ENCODE measurements at regions not wholly inside any gene's neighbourhood (a gene's known extent, or its start where the extent isn't known, plus 50 kb on each side); places are given as distances from the start of the nearest gene placed in this dataset.
"Not testable (repeated sequence)": the region's sequence is repeated elsewhere in the genome, so short reads cannot be mapped to it uniquely, and the experiment has no call there.

DNA sequence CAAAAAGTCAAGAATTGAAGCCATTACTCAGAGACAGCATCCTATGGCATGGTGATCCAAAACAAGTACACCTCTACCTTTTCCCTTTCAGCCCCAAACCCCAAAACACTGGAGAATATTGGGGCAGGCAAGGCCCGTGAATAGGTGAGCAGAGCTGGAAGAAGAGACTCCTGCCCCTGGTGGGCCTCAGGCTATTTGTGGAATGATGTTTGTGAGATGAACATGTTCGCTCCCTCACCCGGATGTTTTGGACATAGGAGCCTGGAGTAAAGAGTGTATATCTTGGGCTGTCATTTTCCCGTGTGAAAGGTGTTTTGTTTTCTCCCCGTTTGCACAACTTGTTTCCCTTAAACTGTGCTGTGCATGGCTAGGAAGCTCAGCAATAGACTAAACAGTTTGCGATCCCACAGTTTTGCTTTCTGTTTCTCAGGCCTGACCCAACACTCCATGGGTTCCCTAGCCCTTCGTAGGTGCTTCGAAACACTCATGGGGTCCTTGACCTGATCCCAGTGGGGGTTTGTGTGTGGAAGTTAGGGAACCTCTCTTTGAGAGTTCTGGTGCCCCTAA is 136.5 kb upstream of the TNP1 start:
- DNase-seq (ENCODE audit: extremely low read depth, low read depth, low spot score) = no peak

DNA sequence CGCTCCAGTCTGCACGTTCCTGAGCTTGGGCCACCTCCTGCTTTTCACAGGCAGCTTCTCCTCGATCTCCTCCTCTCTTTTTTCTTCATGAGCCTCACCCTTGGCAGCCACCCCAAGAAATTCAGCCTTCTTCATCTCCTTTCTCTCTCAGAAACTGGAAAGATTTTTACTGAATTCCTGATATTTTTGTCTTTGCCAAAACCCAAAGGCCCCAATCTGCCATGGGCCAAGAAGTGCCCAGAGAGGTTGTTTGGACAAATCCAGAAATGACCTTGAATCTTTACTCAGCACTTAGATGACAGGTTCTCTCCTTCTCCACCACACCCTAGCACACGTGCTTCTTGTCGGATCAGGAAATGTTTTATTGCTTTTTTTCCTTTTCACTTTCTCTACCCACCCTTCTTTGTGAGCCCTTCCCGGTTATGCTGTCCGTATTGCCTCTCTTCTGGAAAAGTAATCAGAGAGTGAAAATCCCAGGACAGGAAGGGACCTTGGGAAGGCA is 134.5 kb upstream of the TNP1 start:
- DNase-seq (ENCODE audit: extremely low read depth, low read depth, low spot score) = no peak

DNA sequence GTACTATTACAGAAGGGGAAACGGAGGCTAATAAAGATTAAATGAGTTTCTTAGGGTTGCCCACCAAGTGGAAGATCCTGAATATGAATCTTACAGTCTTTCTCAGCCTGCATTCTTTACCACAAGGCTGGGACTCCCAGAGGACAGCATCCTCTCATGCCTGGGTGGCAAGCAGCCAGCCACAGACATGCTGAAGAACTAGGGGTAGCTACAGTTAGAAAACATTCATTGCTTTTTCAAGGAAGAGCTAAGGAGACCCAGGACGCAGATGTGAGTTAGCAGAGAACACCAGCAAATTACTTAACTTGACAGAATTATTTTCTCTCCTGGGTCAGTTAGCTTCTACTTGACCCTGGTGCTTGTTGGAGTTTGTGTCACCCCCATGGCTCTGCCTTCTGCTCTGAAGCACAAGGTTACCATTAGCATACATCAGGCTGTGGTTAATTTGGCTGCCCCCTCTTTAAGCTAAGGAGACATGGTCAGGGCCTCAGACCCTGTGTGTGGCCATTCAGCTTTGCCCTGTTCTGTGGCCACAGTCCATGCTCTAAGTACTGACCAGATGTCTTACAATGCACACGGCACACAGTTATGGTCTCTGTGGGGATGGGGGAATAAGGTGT is 132.3 kb upstream of the TNP1 start:
- DNase-seq (ENCODE audit: extremely low read depth, low read depth, low spot score) = no peak

DNA sequence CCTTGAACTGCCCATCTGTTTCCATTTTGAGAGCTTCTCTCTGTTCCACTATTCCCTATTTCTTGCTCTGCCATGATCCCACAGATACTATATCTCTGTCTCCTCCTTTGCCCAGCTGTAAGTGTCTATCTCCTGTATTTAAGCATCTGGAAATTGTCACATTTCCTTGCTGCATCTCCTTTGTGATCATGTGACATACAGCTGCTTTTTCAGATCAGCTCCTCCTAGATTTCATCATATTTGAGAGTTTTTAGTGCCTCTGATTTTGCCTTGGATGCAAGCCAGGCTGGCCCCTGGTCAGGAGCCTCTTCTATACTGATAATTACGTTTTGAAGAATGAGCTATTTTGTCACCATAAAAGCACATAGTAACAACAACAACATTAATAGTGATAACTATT is 131.7 kb upstream of the TNP1 start:
- no peak for DNase-seq (ENCODE audit: extremely low read depth, low read depth, low spot score)

DNA sequence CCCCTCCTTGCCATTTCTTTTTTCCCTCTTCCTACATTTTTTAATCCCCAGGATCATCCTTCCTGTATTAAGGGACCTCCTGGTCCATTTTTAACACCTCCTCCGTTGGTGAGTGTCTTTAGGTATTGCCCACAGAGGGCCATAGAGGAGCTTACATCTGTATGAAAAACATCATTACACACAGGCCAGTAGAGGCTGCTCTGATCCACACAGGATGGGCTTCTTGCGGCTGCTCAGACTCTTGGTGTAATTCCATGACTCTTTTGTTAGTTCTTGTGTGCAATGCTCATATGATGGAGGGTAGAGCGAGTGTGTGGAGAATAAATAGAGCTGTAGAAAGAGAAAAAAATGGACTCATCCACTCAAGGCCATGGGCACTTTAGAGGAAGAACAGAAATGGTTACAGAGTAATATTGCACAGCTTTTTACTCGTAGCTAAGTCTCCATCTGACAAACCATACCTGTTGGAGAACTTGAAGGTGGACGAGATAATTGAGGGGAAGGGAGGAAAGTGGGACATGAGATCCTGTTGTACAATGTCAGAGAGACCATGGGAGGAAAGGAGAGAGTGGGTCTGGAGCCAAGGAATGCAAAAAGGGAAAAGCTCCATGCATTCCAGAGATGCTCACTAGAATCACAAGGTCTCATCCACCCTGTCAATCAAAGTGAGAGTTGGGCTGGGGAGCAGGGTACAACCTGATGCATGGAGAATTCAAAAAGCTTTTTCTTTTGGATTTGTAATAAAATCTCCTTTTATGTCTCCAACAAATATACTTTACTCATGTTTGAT is 129.7 kb upstream of the TNP1 start:
- no peak for DNase-seq (ENCODE audit: extremely low read depth, low read depth, low spot score)

DNA sequence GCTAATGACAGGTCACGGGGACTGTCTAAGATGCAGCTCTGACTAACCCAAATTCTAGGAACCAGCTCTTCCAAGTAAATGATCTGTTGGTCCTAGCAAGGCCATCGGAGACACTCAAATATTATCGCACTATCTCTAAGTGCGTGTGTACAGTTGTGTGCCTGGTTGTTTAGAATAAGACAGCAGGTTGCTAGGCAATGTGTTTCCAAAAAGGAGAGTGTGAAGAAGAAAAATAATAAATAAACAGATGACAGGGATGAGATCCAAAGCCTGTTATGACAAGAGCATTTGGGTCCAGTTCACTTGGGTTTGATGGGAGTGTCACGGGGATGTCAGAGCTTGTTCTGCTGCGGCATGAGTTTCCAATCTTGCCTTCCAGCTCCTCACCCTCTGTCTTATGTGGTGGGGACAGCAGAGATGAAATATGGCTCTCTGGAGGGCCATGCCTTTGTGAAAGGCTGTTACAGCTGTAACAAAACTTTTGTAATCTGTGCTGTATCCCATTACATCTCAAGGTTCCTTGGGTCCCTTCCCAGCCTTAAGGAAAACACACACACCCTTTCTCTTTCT is 127.5 kb upstream of the TNP1 start:
- no peak for DNase-seq (ENCODE audit: extremely low read depth, low read depth, low spot score)

DNA sequence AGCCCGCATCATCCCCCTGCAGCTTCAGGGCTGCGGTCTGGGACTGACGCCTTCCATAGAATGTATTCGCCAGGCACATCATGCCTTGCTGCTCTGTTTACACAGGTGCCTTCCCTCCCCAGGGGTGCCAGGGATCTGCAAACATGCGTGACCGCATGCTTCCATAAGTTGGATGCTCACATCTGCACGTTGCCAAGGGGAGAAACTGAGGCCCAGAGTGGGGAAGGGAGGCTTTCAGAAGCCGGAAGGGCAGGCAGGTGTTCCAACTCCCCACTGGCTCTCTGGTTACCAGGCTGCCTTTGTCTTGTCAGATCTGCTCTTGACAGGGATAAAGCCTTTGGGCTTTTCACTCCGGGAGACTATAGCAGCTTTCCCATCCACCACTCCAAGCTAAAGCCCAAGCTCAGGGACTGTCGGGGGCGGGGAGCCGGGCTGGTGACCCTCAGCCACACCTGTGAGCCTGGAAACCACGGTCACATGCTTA is 125.8 kb upstream of the TNP1 start:
- DNase-seq (ENCODE audit: extremely low read depth, low read depth, low spot score) = no peak

DNA sequence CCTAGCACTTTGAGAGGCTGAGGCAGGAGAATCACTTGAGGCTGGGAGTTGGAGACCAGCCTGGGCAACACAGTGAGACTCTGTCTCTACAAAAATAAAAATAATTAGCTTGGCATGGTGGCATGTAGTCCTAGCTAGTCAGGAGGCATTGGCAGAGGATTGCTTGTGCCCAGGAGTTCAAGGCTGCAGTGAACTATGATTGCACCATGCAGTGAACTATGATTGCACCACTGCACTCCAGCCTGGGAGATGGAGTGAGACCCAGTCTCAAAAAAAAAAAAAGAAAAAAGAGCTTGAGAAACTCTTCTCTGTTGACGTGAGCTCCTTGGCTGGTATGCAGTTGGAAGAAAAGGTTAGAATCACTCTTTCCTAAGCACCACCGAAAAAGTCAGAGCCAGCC is 125.1 kb upstream of the TNP1 start:
- no peak for DNase-seq (ENCODE audit: extremely low read depth, low read depth, low spot score)

DNA sequence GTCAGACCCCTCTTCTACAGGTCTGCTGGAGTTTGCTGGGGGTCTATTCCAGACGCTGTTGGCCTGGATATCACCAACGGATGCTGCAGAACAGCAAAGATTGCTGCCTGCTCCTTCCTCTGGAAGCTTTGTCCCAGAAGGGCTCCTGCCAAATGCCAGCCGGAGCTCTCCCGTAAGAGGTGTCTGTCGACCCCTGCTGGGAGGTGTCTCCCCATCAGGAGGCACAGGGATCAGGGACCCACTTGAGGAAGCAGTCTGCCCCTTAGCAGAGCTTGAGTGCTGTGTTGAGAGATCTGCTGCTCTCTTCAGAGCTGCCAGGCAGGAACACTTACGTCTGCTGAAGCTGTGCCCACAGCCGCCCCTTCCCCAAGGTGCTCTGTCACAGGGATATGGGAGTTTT is 122.1 kb upstream of the TNP1 start:
- DNase-seq (ENCODE audit: extremely low read depth, low read depth, low spot score) = not testable (repeated sequence)

DNA sequence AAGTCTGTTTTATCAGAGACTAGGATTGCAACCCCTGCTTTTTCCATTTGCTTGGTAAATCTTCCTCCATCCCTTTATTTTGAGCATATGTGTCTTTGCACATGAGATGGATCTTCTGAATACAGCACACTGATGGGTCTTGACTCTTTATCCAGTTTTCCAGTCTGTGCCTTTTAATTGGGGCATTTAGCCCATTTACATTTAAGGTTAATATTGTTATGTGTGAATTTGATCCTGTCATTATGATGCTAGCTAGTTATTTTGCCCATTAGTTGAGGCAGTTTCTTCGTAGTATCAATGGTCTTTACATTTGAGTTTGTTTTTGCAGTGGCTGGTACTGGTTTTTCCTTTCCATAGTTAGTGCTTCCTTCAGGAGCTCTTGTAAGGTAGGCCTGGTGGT is 120.6 kb upstream of the TNP1 start:
- not testable (repeated sequence) for DNase-seq (ENCODE audit: extremely low read depth, low read depth, low spot score)

DNA sequence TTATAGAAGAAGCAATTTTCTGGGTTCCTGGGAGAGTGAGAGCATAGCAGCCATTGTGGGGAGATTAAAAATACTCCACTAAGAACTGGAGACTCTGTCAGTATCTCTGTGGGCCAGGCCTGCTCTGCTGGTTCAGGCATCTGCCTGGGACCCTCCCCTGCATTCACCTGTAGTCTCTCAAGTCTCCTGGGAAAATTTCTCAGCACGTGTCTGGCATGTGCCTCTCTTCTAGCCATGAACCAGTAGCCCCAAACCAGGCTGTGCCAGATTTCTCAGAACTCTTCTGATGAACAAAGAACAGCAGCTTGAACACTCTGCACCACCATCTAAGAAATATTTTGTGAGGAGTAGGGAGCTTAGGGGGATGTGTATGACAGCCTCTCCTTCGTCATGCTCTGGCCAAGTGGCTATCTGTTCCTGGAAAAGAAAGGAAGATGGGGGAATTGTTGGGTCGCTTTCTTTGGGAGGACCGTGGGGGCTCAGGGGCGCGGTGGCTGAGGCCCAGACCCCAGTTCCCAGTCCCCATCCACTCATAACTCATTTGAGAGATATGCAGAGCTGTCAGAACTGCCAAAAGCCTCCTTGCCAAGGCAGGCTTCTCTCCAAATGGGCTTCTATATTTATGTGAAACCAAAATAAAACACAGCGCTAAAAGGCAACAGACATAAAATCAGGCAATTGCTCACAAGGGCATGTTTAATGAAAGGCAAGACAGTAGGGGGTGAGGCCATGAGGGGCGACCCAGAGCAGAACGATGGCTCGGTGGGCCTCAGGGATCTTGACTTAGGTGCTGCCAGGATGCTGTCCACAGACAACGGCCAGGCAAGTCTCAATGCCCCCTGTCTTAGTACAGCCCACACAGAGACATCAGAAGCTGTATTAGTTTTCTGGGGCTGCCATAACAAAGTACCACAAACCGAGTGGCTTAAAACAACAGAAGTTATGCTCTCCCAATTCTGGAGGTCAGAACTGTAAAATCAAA is 114.7 kb upstream of the TNP1 start:
- DNase-seq (ENCODE audit: extremely low read depth, low read depth, low spot score) = no peak

DNA sequence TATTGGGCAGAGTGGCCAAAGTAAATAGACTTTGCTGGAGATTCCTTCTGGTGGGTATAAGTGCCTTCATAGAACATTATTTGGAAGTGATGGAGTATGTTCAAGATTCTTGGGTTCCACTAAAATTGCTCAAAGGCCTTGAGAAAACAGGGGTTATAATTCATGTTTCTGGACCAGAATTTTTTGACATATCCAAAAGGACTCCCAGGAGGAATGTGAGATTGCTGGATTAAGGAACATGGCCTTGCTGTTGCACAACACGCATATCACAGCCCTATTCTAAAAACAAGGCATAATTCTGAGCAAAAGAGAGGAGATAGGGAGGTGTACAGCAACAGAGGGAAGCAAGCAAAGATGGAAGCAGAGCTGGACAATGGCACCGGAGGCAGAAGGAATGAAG is 111.7 kb upstream of the TNP1 start:
- no peak for DNase-seq (ENCODE audit: extremely low read depth, low read depth, low spot score)

DNA sequence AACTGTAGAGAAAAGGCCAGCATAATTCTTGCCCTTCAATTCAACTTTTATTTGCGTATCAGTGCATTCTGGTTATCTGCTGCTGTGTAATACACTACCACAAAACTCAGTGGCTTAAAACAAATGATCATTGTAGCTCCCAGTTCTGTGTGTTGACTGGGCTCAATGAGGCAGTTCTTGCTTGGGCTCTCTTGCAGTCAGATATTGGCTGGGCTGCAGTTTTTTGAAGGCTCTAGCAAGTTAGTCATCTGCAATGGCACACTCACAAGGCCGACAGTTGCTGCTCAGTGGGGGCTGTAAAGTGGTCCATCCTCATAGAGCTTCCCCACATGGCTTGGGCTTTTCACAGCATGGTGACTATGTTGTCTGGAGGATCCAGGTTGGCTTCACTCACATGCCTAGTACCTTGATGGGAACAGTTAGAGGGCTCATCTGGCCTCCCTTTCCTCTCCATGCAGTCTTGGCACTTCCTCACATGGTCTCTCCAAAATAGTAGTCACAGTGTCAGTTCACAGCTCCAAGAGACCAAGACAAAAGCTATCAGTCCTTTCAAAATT is 110.6 kb upstream of the TNP1 start:
- DNase-seq (ENCODE audit: extremely low read depth, low read depth, low spot score) = no peak

DNA sequence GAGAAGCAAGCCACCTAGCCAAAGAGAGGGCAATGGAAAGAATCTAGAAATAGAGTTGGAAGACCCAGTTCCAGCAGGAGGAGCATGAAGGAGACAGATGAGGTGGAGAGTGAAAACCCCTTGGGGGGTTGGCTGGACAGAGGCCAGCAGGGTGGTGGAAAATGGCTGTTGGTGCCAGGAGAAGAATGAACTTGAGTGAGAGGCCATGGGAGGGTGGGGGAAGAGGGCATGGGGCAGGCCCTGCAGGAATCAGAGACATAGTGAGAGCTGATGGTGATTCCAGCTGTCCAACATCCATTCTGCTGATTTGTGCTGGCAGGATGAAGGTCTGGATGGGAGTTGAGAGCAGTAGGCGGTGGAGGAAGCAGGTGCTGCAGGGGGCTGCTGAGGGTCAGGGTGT is 108.0 kb upstream of the TNP1 start:
- no peak for DNase-seq (ENCODE audit: extremely low read depth, low read depth, low spot score)

DNA sequence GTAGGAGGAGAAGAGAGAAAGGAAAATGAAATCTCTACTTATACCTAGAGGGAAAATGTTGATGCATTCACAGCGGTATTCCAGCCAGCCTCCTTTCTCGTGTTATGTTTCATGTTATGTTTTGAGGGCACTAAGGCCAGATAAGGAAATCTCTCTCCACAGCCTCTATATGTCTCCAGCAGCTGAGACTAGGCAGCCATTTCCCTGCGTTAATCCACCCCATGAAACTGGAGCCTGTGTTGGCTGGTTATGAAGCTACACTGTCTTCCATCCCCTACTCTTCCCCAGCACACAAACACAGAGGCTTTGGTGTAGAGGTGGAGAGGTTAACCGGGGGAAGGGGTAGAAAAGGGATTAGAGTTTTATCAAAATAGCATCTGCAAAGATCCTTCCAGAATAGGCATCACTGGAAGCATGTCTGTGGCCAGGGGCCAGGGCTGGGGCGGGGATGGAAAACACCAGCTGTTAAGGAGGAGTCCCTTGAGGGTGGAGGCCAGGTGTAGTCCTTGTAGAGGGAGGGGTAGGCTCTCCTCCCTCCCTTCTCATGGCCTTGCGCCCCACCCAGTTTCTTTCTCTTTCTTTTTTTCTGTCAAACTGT is 100.9 kb upstream of the TNP1 start:
- no peak for DNase-seq (ENCODE audit: extremely low read depth, low read depth, low spot score)

DNA sequence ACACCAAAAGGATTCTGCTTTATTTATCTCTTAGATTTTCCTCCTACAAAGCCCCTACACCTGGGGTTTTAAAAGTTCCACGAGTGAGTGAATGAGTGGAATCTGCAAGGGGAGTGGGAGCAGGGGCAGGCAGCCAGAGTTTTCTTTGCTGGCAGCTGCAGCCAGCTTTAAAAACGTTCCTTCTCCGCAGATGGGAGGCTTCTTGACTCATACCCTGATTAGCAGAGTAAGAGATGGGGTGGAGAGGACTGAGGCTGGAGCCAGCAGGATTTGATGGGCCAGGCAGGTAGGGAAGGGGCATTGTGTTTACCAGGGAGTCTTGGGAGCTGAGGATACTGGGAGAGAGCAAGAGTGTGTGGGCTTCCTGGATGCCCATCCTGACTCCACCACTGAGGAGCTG is 99.6 kb upstream of the TNP1 start:
- no peak for DNase-seq (ENCODE audit: extremely low read depth, low read depth, low spot score)

DNA sequence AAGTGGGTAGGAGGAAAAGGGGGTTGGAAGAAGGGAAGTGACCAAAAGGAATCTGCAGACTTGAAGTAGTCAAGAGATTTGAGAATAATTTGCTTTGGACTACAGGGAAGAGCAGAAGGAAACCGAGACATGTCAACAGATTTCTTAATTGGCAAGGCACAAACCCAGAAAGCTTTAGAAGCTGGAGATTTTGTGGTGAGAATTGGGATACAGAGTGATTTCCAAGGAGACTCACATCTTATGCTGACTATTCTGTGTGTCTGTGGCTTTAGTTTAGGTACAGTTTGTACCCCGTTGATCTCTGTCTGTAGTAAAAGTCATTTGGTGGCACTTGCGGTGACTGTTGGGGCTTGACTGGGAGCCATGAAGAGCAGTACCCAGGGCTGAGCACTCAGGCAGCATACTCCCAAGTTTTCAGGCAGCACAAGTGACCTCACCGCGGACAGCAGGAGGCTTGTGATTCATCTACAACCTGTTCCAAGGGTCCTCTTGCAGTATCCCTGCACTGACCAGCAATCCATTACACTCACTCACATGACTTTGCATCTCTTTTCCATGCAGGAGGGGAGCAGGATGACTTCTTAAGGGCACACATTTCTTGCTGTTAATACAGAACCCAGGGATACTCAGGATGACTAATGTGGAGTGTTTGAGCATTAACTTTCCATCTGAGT is 97.1 kb upstream of the TNP1 start:
- DNase-seq (ENCODE audit: extremely low read depth, low read depth, low spot score) = no peak

DNA sequence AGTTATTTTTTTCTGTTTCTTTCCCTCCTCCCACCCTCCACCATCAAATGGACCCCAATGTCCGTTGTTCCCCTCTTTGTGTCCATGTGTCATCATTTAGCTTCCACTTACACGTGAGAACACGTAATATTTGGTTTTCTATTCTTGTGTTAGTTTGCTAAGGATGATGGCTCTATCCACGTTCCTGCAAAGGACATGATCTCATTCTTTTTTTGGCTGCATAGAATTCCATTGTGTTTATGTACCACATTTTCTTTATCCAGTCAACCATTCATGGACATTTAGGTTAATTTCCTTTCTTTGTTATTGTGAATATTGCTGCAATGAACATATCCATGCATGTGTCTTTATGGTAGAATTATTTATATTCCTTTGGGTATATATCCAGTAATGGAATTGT is 91.3 kb upstream of the TNP1 start:
- DNase-seq (ENCODE audit: extremely low read depth, low read depth, low spot score) = no peak

DNA sequence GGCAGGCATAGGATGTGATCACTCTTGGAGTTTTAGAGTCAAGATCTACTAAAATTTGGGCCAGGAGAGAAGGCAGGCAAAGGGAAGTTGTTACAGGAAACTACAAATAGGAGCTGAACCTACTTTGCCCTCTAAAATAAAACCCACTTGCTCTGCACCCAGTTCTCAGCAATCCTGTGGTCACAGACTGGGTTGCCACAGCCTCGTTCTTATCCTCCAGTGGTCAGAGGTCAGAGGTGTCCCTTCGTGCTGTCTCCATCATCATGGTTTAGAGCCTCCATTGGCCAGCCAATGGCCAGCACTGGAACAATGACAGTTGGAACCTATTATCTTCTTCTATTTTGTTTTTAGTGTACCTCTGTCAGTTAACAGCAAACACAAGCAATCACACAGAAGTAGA is 90.7 kb upstream of the TNP1 start:
- no peak for DNase-seq (ENCODE audit: extremely low read depth, low read depth, low spot score)
